K562 (cell line): ENCODE measurements at regions not wholly inside any gene's neighbourhood (a gene's known extent, or its start where the extent isn't known, plus 50 kb on each side); places are given as distances from the start of the nearest gene placed in this dataset.

Experiments used
- ATAC-seq: fragments of 200-7000 bp; cut with Tn5 transposase; 3 replicates; pipeline ENCODE4 v1.9.1; 2020; ENCODE audit warnings: moderate library complexity
- BruUV-seq: library from RNA; stranded (reverse); fragments of 400-500 nt; replicated peaks from 2 replicates; lab custom pipeline; 2021; lab: Mats Ljungman, UMichigan
- CTCF ChIA-PET: fragments of 300-600 bp; formaldehyde crosslinking; extraction: SDS; loops from one replicate; lab custom pipeline; 2021; ENCODE audit warnings: low intra/inter-chr PET ratio; lab: Yijun Ruan, JAX
- POLR2A ChIA-PET: fragments of 300-600, 350-650 bp; sonication (Branson Sonifier 250); formaldehyde crosslinking; extraction: SDS; loops from one replicate; lab custom pipeline; 2021; ENCODE audit warnings: antibody characterized with exemption, inconsistent platforms; lab: Yijun Ruan, JAX
- DNase-seq, 4 experiments: peaks; one replicate each; pipeline versions ENCODE4 v3.0.0 to v3.0.0-alpha.2; 2011 to 2018; ENCODE audit warnings: low spot score in 3 of 4, mixed read lengths in 3 of 4; ENCODE audit errors: extremely low read depth in 1 of 4
- FAIRE-seq: peaks from 2 replicates; lab custom pipeline; 2011; peaks lifted over from hg19 to GRCh38; lab: Jason Lieb, UNC
- H2AFZ ChIP-seq: 2 replicates; pipeline ENCODE4 v1.6.0; 2011; ENCODE audit warnings: low read depth, low read length, control low read depth, inconsistent platforms
- H3K27ac ChIP-seq: fragments of 200-600 bp; 3 replicates; pipeline ENCODE4 v1.8.0; 2011; ENCODE audit warnings: low read depth, mild to moderate bottlenecking, control low read depth, inconsistent platforms, low read length, moderate library complexity, mixed read lengths; ENCODE audit errors: extremely low read depth
- H3K27me3 ChIP-seq, 2 experiments: fragments of 300-600 bp in 1 of 2; 2 replicates in 1 of 2; 3 replicates in 1 of 2; pipeline versions ENCODE4 v1.6.0 to v1.8.0; 2011; ENCODE audit warnings: inconsistent platforms in 2 of 2, low read length in 2 of 2, mild to moderate bottlenecking in 1 of 2, mixed read lengths in 1 of 2, moderate library complexity in 1 of 2; ENCODE audit not compliant: control insufficient read depth in 2 of 2, insufficient read depth in 2 of 2
- H3K36me3 ChIP-seq: fragments of 300-600 bp; 3 replicates; pipeline ENCODE4 v1.8.0; 2011; ENCODE audit warnings: mild to moderate bottlenecking, low read length, inconsistent platforms; ENCODE audit not compliant: control insufficient read depth, insufficient read depth
- H3K4me1 ChIP-seq, 2 experiments: fragments of 200-600 bp in 1 of 2; replicated peaks in 1 of 2; 2 replicates in 1 of 2; 3 replicates in 1 of 2; pipeline versions ENCODE4 v1.5.1 to v1.8.0; 2011; ENCODE audit warnings: inconsistent platforms in 2 of 2, low read length in 2 of 2, mild to moderate bottlenecking in 1 of 2, mixed read lengths in 1 of 2, moderate library complexity in 1 of 2; ENCODE audit not compliant: control insufficient read depth in 2 of 2, insufficient read depth in 2 of 2
- H3K4me2 ChIP-seq: 2 replicates; pipeline ENCODE4 v1.6.1; 2011; ENCODE audit warnings: low read length, control low read depth, inconsistent platforms, mixed read lengths; ENCODE audit not compliant: insufficient read depth
- H3K4me3 ChIP-seq: fragments of 200-600 bp; sonication (generic), shearing (Covaris generic); 2 replicates; pipeline ENCODE4 v1.5.1; 2016; ENCODE audit warnings: control low read depth, inconsistent platforms
- H3K79me2 ChIP-seq: fragments of 200-600 bp; 3 replicates; pipeline ENCODE4 v1.8.0; 2011; ENCODE audit warnings: low read length, inconsistent platforms; ENCODE audit not compliant: control insufficient read depth, insufficient read depth
- H3K9ac ChIP-seq, 2 experiments: 2 replicates each; pipeline versions ENCODE4 v1.6.0 to v1.6.1; 2011; ENCODE audit warnings: low read depth in 2 of 2, low read length in 2 of 2, control low read depth in 1 of 2, inconsistent platforms in 1 of 2, mild to moderate bottlenecking in 1 of 2, mixed read lengths in 1 of 2; ENCODE audit not compliant: insufficient read depth in 1 of 2
- H3K9me1 ChIP-seq: one replicate; pipeline ENCODE4 v1.6.0; 2011; ENCODE audit warnings: inconsistent platforms, mild to moderate bottlenecking, low read length, moderate library complexity; ENCODE audit not compliant: control insufficient read depth, insufficient read depth
- H3K9me3 ChIP-seq: replicated peaks from 2 replicates; pipeline ENCODE4 v1.5.1; 2011; ENCODE audit warnings: low read depth, low read length, inconsistent platforms; ENCODE audit not compliant: control insufficient read depth, insufficient read depth
- H4K20me1 ChIP-seq: replicated peaks from 2 replicates; pipeline ENCODE4 v1.6.1; 2011; ENCODE audit warnings: low read length, inconsistent platforms, mixed read lengths; ENCODE audit not compliant: control insufficient read depth, insufficient read depth
- BHLHE40 ChIP-seq: IDR thresholded peaks from 2 replicates; pipeline ENCODE4 v1.6.1; 2011; ENCODE audit warnings: low read length, improper control_type of control experiment
- WGBS: fragments of 100-300 bp; shearing (Covaris generic); methylation state at CpG from one replicate; pipeline ENCODE4 v1.1.6; 2016; ENCODE audit warnings: low coverage, mixed read lengths; ENCODE audit not compliant: insufficient coverage; ENCODE audit errors: missing lambda C conversion rate; 5-methylcytosine and 5-hydroxymethylcytosine counted together
- in situ Hi-C: fragments of 300-500 bp; cut with MboI; formaldehyde crosslinking; loops from 4 replicates; pipeline ENCODE4 v1.15.0; 2018; ENCODE audit warnings: inconsistent platforms, mixed read lengths
- intact Hi-C: fragments of 100-400 bp; cut with micrococcal nuclease; formaldehyde crosslinking; loops from 2 replicates; pipeline ENCODE4 v1.14.2; 2022
- TF ChIP-seq, protein P1 (sequence below), 3 experiments: IDR thresholded peaks in 2 of 3; conservative IDR thresholded peaks in 1 of 3; 2 replicates each; pipeline ENCODE4 v1.5.1; 2011 to 2012; ENCODE audit warnings: low read length in 3 of 3, mild to moderate bottlenecking in 3 of 3, control low read depth in 2 of 3, improper control_type of control experiment in 1 of 3, inconsistent platforms in 1 of 3, low read depth in 1 of 3, mixed read lengths in 1 of 3, moderate library complexity in 1 of 3; ENCODE audit not compliant: insufficient read depth in 2 of 3

DNA sequence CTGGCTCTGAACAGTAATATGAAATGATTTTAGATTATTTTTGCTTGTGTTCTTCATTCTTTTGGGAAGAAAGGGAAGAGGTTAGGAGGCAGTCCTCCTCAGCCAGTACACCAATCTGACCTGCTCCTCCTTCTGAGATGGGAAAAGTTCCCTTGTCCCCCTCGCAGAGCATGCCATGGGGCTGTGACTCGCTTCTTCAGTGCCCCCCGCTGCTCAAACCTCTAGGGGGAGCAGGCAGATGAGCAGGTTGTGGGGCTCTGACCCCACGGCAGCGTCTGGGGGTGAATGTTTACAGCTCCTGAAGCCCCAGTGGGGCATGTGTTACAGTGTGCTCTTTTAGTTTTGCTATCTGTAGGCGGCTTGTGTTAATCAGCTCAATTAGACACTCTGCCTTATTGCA is 50.9 kb upstream of the KLF9 start:
- no peak overlapping the region for H3K27ac ChIP-seq
- no peaks in the 10 kb centered on the region for H3K79me2 ChIP-seq
- ATAC-seq: peak; percentile 63
- H3K9me1 ChIP-seq: no peaks in the 10 kb centered on the region
- 0 out of 2 replicates have a peak overlapping the region, but pooled peaks have one; percentile 51 for H2AFZ ChIP-seq
- H3K9me3 ChIP-seq: no peaks in the 10 kb centered on the region
- intact Hi-C loops (no loop called here), in situ Hi-C loops (no loop called here)
- WGBS: 19% methylated on average over 4 of the region's 6 CpGs
- peak in 1 of 4 experiments; percentile 18 for DNase-seq
- BruUV-seq: no TSS peak
- no peaks in the 10 kb centered on the region for H3K27me3 ChIP-seq
- no peaks in the 10 kb centered on the region for H3K36me3 ChIP-seq
- CTCF ChIA-PET: no interaction called here
- POLR2A ChIA-PET: interaction anchor here (1.7 kb wide), 1 partner anchor 9 kb away, joined by 4 read pairs; no protein-coding TSS in a partner anchor
- H3K4me2 ChIP-seq: no peak overlapping the region
- no peaks in the 10 kb centered on the region for H4K20me1 ChIP-seq
- H3K4me3 ChIP-seq: no peak overlapping the region
- no peak overlapping the region for H3K9ac ChIP-seq
- TF ChIP-seq, protein P1, sequence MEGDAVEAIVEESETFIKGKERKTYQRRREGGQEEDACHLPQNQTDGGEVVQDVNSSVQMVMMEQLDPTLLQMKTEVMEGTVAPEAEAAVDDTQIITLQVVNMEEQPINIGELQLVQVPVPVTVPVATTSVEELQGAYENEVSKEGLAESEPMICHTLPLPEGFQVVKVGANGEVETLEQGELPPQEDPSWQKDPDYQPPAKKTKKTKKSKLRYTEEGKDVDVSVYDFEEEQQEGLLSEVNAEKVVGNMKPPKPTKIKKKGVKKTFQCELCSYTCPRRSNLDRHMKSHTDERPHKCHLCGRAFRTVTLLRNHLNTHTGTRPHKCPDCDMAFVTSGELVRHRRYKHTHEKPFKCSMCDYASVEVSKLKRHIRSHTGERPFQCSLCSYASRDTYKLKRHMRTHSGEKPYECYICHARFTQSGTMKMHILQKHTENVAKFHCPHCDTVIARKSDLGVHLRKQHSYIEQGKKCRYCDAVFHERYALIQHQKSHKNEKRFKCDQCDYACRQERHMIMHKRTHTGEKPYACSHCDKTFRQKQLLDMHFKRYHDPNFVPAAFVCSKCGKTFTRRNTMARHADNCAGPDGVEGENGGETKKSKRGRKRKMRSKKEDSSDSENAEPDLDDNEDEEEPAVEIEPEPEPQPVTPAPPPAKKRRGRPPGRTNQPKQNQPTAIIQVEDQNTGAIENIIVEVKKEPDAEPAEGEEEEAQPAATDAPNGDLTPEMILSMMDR (IDR thresholded peaks at IDR 0.05 in 2 of 3, conservative IDR thresholded peaks at IDR 0.05 in 1 of 3; ENCODE audit: insufficient read depth in 2 of 3, low read depth in 1 of 3, low read length in 3 of 3): peak in 2 of 3 experiments; percentile 28 to 35; a peak in 2 of 6 replicates
- no peak for TF ChIP-seq BHLHE40
- no peak for FAIRE-seq
- no peaks in the 10 kb centered on the region; a peak in 1 of 5 replicates for H3K4me1 ChIP-seq
